ENCODE measurements at regions not wholly inside any gene's neighbourhood (a gene's known extent, or its start where the extent isn't known, plus 50 kb on each side); places are given as distances from the start of the nearest gene placed in this dataset.
"Not testable (repeated sequence)": the region's sequence is repeated elsewhere in the genome, so short reads cannot be mapped to it uniquely, and the experiment has no call there.

- CTCF ChIA-PET = no interaction called here
- no peak for DNase-seq (ENCODE audit: extremely low spot score)
- TF ChIP-seq FOXA1 (IDR thresholded peaks at IDR 0.05) = no peak
- TF ChIP-seq FOXM1 (IDR thresholded peaks at IDR 0.05; ENCODE audit: borderline replicate concordance) = no peak
- TF ChIP-seq NFRKB (IDR thresholded peaks at IDR 0.05) = no peak
- TF ChIP-seq BHLHE40 (IDR thresholded peaks at IDR 0.05; ENCODE audit: borderline replicate concordance) = no peak
- TF ChIP-seq ELF4 (IDR thresholded peaks at IDR 0.05) = no peak
- TF ChIP-seq CTBP1 (IDR thresholded peaks at IDR 0.05; ENCODE audit: borderline replicate concordance) = no peak
- TF ChIP-seq SP1 (IDR thresholded peaks at IDR 0.05) = no peak
- no peak for TF ChIP-seq HDGF (IDR thresholded peaks at IDR 0.05; ENCODE audit: borderline replicate concordance)
- no peak for TF ChIP-seq PKNOX1 (IDR thresholded peaks at IDR 0.05)
- no peak for TF ChIP-seq ZNF384 (IDR thresholded peaks at IDR 0.05)
- no peak for TF ChIP-seq TARDBP (IDR thresholded peaks at IDR 0.05)
- TF ChIP-seq L3MBTL2 (conservative IDR thresholded peaks at IDR 0.05) = no peak
- no peak for TF ChIP-seq FOXK2 (IDR thresholded peaks at IDR 0.05)
- no peak for TF ChIP-seq ARNT (IDR thresholded peaks at IDR 0.05)
- TF ChIP-seq LEF1 (IDR thresholded peaks at IDR 0.05; ENCODE audit: borderline replicate concordance) = no peak
- no peak for TF ChIP-seq SUZ12 (IDR thresholded peaks at IDR 0.05)
- POLR2A ChIA-PET = no interaction called here
Observed at GRCh38 chr18:51255693-51256092, 58.2 kb upstream of the MEX3C start.

- no peak for DNase-seq (ENCODE audit: extremely low spot score)
- TF ChIP-seq FOXM1 (IDR thresholded peaks at IDR 0.05; ENCODE audit: borderline replicate concordance) (no peak), FOXK2 (IDR thresholded peaks at IDR 0.05) (no peak), CTBP1 (IDR thresholded peaks at IDR 0.05; ENCODE audit: borderline replicate concordance) (no peak), L3MBTL2 (conservative IDR thresholded peaks at IDR 0.05) (no peak), PKNOX1 (IDR thresholded peaks at IDR 0.05) (no peak), SUZ12 (IDR thresholded peaks at IDR 0.05) (no peak), SP1 (IDR thresholded peaks at IDR 0.05) (no peak), ARNT (IDR thresholded peaks at IDR 0.05) (no peak), FOXA1 (IDR thresholded peaks at IDR 0.05) (no peak), LEF1 (IDR thresholded peaks at IDR 0.05; ENCODE audit: borderline replicate concordance) (no peak), TARDBP (IDR thresholded peaks at IDR 0.05) (no peak), HDGF (IDR thresholded peaks at IDR 0.05; ENCODE audit: borderline replicate concordance) (no peak), NFRKB (IDR thresholded peaks at IDR 0.05) (no peak)
- ChIA-PET CTCF (no interaction called here), POLR2A (no interaction called here)
Observed at GRCh38 chr18:51257150-51257549, 59.7 kb upstream of the MEX3C start.

- ChIA-PET CTCF (no interaction called here), POLR2A (no interaction called here)
- TF ChIP-seq SUZ12 (IDR thresholded peaks at IDR 0.05) = no peak
- DNase-seq (ENCODE audit: extremely low spot score) = no peak
Observed at GRCh38 chr18:51260118-51260517, 62.6 kb upstream of the MEX3C start.

GRCh38 chr18:51266077-51266476 lies 68.6 kb upstream of the MEX3C start:
- POLR2A ChIA-PET; DNase-seq (ENCODE audit: extremely low spot score); CTCF ChIA-PET: not testable (repeated sequence)

GRCh38 chr18:51266773-51267172 lies 69.3 kb upstream of the MEX3C start:
- TF ChIP-seq ELF4 (IDR thresholded peaks at IDR 0.05) = no peak
- no peak for TF ChIP-seq L3MBTL2 (conservative IDR thresholded peaks at IDR 0.05)
- TF ChIP-seq TARDBP (IDR thresholded peaks at IDR 0.05) = no peak
- TF ChIP-seq ARNT (IDR thresholded peaks at IDR 0.05) = no peak
- TF ChIP-seq BHLHE40 (IDR thresholded peaks at IDR 0.05; ENCODE audit: borderline replicate concordance) = no peak
- no peak for TF ChIP-seq FOXM1 (IDR thresholded peaks at IDR 0.05; ENCODE audit: borderline replicate concordance)
- ChIA-PET POLR2A (interaction anchor here (0.5 kb wide), 1 partner anchor 17 kb away, joined by 3 read pairs; no protein-coding TSS in a partner anchor), CTCF (interaction anchor here (0.9 kb wide), 1 partner anchor 11 kb away, joined by 3 read pairs; no protein-coding TSS in a partner anchor)
- no peak for DNase-seq (ENCODE audit: extremely low spot score)

- no peak for DNase-seq (ENCODE audit: extremely low spot score)
- ChIA-PET POLR2A (no interaction called here), CTCF (no interaction called here)
- TF ChIP-seq FOXK2 (IDR thresholded peaks at IDR 0.05) (no peak), PKNOX1 (IDR thresholded peaks at IDR 0.05) (no peak), ZNF384 (IDR thresholded peaks at IDR 0.05) (no peak), ELF4 (IDR thresholded peaks at IDR 0.05) (no peak), FOXM1 (IDR thresholded peaks at IDR 0.05; ENCODE audit: borderline replicate concordance) (no peak), SP1 (IDR thresholded peaks at IDR 0.05) (no peak), LEF1 (IDR thresholded peaks at IDR 0.05; ENCODE audit: borderline replicate concordance) (no peak), L3MBTL2 (conservative IDR thresholded peaks at IDR 0.05) (no peak), HDGF (IDR thresholded peaks at IDR 0.05; ENCODE audit: borderline replicate concordance) (no peak), ARNT (IDR thresholded peaks at IDR 0.05) (no peak)
Observed at GRCh38 chr18:51273437-51273836, 76.0 kb upstream of the MEX3C start.

GRCh38 chr18:51275712-51276476 lies 78.4 kb upstream of the MEX3C start:
- ChIA-PET POLR2A (interaction anchor here (1.0 kb wide), 1 partner anchor 78 kb away, joined by 3 read pairs; the partner anchor contains the start of gene MEX3C), CTCF (no interaction called here)
- TF ChIP-seq SP1 (IDR thresholded peaks at IDR 0.05) (no peak), LEF1 (IDR thresholded peaks at IDR 0.05; ENCODE audit: borderline replicate concordance) (no peak), BHLHE40 (IDR thresholded peaks at IDR 0.05; ENCODE audit: borderline replicate concordance) (no peak), PKNOX1 (IDR thresholded peaks at IDR 0.05) (no peak), ELF4 (IDR thresholded peaks at IDR 0.05) (no peak), ARNT (IDR thresholded peaks at IDR 0.05) (no peak), CTBP1 (IDR thresholded peaks at IDR 0.05; ENCODE audit: borderline replicate concordance) (no peak), FOXK2 (IDR thresholded peaks at IDR 0.05) (no peak), L3MBTL2 (conservative IDR thresholded peaks at IDR 0.05) (no peak)
- no peak for DNase-seq (ENCODE audit: extremely low spot score)
